Neural crest cell (in vitro differentiated cells): ENCODE measurements at regions not wholly inside any gene's neighbourhood (a gene's known extent, or its start where the extent isn't known, plus 50 kb on each side); places are given as distances from the start of the nearest gene placed in this dataset.

ENCODE experiments used
- DNase-seq: peaks from one replicate; pipeline ENCODE4 v3.0.0; 2021; ENCODE audit warnings: low read depth, mixed read lengths, low spot score
- H3K27ac Mint-ChIP-seq: one replicate; pipeline ENCODE4 v1.8.0; 2021; ENCODE audit warnings: mild to moderate bottlenecking, mixed read lengths; ENCODE audit not compliant: unreplicated experiment
- H3K27me3 Mint-ChIP-seq: 2 replicates; pipeline ENCODE4 v1.8.0; 2021; ENCODE audit warnings: low read depth, mild to moderate bottlenecking, mixed read lengths
- H3K36me3 Mint-ChIP-seq: 2 replicates; pipeline ENCODE4 v1.8.0; 2021; ENCODE audit warnings: low read depth, mild to moderate bottlenecking, mixed read lengths
- H3K4me1 Mint-ChIP-seq: 2 replicates; pipeline ENCODE4 v1.8.0; 2021; ENCODE audit warnings: mixed read lengths
- H3K4me3 Mint-ChIP-seq: one replicate; pipeline ENCODE4 v1.8.0; 2021; ENCODE audit warnings: mild to moderate bottlenecking, mixed read lengths
- H3K9me3 Mint-ChIP-seq: 2 replicates; pipeline ENCODE4 v1.8.0; 2021; ENCODE audit warnings: mixed read lengths
- CTCF ChIP-seq: fragments of 200-600 bp; sonication (generic); conservative IDR thresholded peaks from 2 replicates; pipeline ENCODE4 v1.5.0; 2021; ENCODE audit warnings: antibody characterized with exemption, mild to moderate bottlenecking

DNA sequence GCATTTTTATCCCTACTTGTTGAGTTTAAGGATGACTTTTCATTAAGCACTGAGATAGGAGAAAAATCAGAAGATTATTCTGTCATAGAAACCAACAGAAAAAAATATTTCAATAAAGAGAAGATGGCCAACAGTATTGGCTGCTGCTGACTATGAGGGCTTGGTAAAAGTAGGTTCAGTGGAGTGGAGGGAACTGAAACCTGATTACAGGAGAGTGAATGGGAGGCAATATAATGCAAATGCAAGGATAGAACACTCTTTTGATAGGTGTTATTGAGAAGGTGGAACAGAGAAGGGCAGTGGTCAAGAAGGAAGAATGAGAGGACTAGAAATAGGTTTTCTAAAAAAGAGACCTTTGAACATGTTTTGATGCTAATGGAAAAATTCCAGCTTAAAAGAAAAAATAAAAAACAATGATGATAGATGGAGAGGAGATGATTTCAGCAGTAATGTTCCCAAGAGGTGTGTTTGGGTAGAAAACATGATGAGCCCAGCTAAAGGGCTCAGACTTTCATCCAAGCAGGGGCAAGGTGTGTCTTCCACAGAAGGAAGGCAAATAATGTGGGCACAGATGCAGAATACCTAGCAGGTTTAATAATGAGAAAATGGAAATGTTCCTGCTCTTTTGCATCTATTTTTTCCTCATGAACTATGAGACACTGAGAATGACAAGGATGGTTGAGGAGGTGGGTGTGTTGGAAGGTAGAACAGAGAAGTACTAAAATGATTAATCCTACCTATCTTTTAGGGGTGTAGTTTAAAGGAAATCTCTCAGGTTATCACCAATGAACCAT is 397.9 kb upstream of the GOLIM4 start:
- no peaks in the 10 kb centered on the region for H3K9me3 Mint-ChIP-seq
- H3K36me3 Mint-ChIP-seq = no peaks in the 10 kb centered on the region
- TF ChIP-seq CTCF = no peak
- no peaks in the 10 kb centered on the region for H3K4me1 Mint-ChIP-seq
- H3K4me3 Mint-ChIP-seq = no peak overlapping the region
- DNase-seq = no peak
- H3K27me3 Mint-ChIP-seq = no peaks in the 10 kb centered on the region
- no peak overlapping the region for H3K27ac Mint-ChIP-seq

DNA sequence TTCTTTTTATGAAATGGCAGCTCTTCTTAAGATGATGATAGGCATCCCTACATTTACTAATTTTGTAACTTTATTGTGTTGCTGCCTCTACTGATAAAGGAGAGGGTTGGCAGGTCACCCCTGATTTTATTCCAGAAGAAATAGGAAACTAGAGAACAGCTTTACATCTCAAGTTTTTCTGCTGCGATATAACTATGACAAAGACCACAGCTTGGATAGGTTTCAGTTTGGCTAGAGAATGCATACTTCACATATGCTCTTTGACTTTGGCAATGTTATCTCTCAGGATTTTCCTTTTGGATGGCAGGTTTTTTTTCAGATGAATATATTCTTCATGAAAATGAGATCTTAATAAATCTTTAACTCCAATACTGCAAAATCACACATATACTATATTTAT is 395.3 kb upstream of the GOLIM4 start:
- Mint-ChIP-seq H3K36me3 (no peaks in the 10 kb centered on the region), H3K27ac (no peak overlapping the region)

GRCh38 chr3:168489301-168489700 is 393.6 kb upstream of the GOLIM4 start:
- no peaks in the 10 kb centered on the region for H3K27me3 Mint-ChIP-seq

More for the DNA sequence above, 395.3 kb upstream of the GOLIM4 start:
- DNase-seq = no peak
- no peaks in the 10 kb centered on the region for H3K27me3 Mint-ChIP-seq
- H3K4me3 Mint-ChIP-seq = no peak overlapping the region
- no peaks in the 10 kb centered on the region for H3K4me1 Mint-ChIP-seq
- no peaks in the 10 kb centered on the region for H3K9me3 Mint-ChIP-seq
- TF ChIP-seq CTCF = no peak

DNA sequence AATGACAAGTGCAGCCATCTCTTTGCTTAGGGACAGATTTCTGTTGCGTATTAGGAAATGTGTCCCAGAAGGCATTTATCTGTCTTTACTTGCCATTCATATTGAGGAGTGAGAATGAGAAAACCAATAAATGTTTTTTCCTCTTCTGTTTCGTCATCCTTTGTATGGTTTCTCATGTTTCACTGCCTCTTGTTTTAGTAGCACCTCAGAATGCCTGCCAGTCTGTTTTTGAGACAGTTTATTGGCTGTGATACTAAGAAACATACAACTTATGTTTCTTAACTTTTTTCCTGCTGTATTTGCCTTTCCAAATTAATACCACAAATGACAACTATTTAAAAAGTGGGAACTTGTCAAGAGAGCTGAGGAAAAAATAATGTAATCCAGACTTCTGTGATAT is 390.2 kb upstream of the GOLIM4 start:
- Mint-ChIP-seq H3K4me3 (no peak overlapping the region), H3K36me3 (no peaks in the 10 kb centered on the region), H3K9me3 (no peaks in the 10 kb centered on the region), H3K27me3 (no peaks in the 10 kb centered on the region), H3K27ac (no peak overlapping the region), H3K4me1 (no peaks in the 10 kb centered on the region)
- TF ChIP-seq CTCF = no peak
- DNase-seq = no peak

More at GRCh38 chr3:168489301-168489700, 393.6 kb upstream of the GOLIM4 start:
- Mint-ChIP-seq H3K27ac (no peak overlapping the region), H3K9me3 (no peaks in the 10 kb centered on the region), H3K36me3 (no peaks in the 10 kb centered on the region), H3K4me1 (no peaks in the 10 kb centered on the region), H3K4me3 (no peak overlapping the region)
- no peak for TF ChIP-seq CTCF
- DNase-seq = no peak

- no peaks in the 10 kb centered on the region for H3K36me3 Mint-ChIP-seq
- peak overlapping the region; percentile 3 for H3K4me3 Mint-ChIP-seq
- H3K27me3 Mint-ChIP-seq = no peaks in the 10 kb centered on the region
- H3K9me3 Mint-ChIP-seq = no peaks in the 10 kb centered on the region
- H3K27ac Mint-ChIP-seq = peak overlapping the region; percentile 75
- DNase-seq = no peak
- H3K4me1 Mint-ChIP-seq = peaks cover 37% of the 10 kb centered on the region
- no peak for TF ChIP-seq CTCF
These were observed 380.7 kb upstream of the GOLIM4 start for GRCh38 chr3:168476360-168476980.
